SK-N-SH treated with all-trans-retinoic acid at 6 μM for 48 hours (cell line): ENCODE measurements at regions not wholly inside any gene's neighbourhood (a gene's known extent, or its start where the extent isn't known, plus 50 kb on each side); places are given as distances from the start of the nearest gene placed in this dataset.

Experiments used
- ATAC-seq: fragments of 200-7000 bp; cut with Tn5 transposase; 3 replicates; pipeline ENCODE4 v1.9.1; 2020; ENCODE audit warnings: mild to moderate bottlenecking, moderate library complexity
- ARNTL ChIP-seq: fragments of 450-650 bp; formaldehyde crosslinking; IDR thresholded peaks from 2 replicates; pipeline ENCODE4 v1.5.0; 2020; ENCODE audit warnings: low read depth, mild to moderate bottlenecking, moderate library complexity, borderline replicate concordance
- BACH2 ChIP-seq: fragments of 250-450 bp; sonication (Bioruptor Pico); IDR thresholded peaks from 2 replicates; pipeline ENCODE4 v1.9.0; 2021; ENCODE audit warnings: mild to moderate bottlenecking, borderline replicate concordance
- CSDC2 ChIP-seq: fragments of 250-450 bp; sonication (Bioruptor Pico); IDR thresholded peaks from 2 replicates; pipeline ENCODE4 v1.5.0; 2020; ENCODE audit warnings: mild to moderate bottlenecking, moderate library complexity
- ESRRG ChIP-seq: fragments of 250-450 bp; sonication (Bioruptor Pico); IDR thresholded peaks from 2 replicates; pipeline ENCODE4 v1.6.1; 2021; ENCODE audit warnings: mild to moderate bottlenecking
- ISL1 ChIP-seq: fragments of 250-450 bp; sonication (Bioruptor Pico); IDR thresholded peaks from 2 replicates; pipeline ENCODE4 v2.1.2; 2022; ENCODE audit warnings: mild to moderate bottlenecking, moderate library complexity
- OSR1 ChIP-seq: fragments of 250-450 bp; sonication (Bioruptor Pico); IDR thresholded peaks from 2 replicates; pipeline ENCODE4 v1.8.0; 2022; ENCODE audit warnings: moderate library complexity, mild to moderate bottlenecking, inconsistent platforms
- POU6F1 ChIP-seq: fragments of 250-450 bp; sonication (Bioruptor Pico); IDR thresholded peaks from 2 replicates; pipeline ENCODE4 v1.8.0; 2021; ENCODE audit warnings: low read depth, mild to moderate bottlenecking, moderate library complexity, borderline replicate concordance
- PPARA ChIP-seq: fragments of 250-450 bp; sonication (Bioruptor Pico); IDR thresholded peaks from 2 replicates; pipeline ENCODE4 v1.5.0; 2020; ENCODE audit warnings: mild to moderate bottlenecking, borderline replicate concordance
- RARB ChIP-seq: fragments of 250-450 bp; sonication (Bioruptor Pico); IDR thresholded peaks from 2 replicates; pipeline ENCODE4 v1.8.0; 2021; ENCODE audit warnings: mild to moderate bottlenecking, moderate library complexity
- SNAI2 ChIP-seq: fragments of 250-450 bp; sonication (Bioruptor Pico); IDR thresholded peaks from 2 replicates; pipeline ENCODE4 v1.5.0; 2020; ENCODE audit warnings: mild to moderate bottlenecking, moderate library complexity
- TCF4 ChIP-seq: fragments of 250-450 bp; sonication (Bioruptor Pico); IDR thresholded peaks from 2 replicates; pipeline ENCODE4 v1.8.0; 2021; ENCODE audit warnings: mild to moderate bottlenecking, moderate library complexity, borderline replicate concordance
- TSHZ2 ChIP-seq: fragments of 250-450 bp; sonication (Bioruptor Pico); IDR thresholded peaks from 2 replicates; pipeline ENCODE4 v1.5.0; 2020; ENCODE audit warnings: mild to moderate bottlenecking, moderate library complexity
- ZC3H10 ChIP-seq: fragments of 250-450 bp; sonication (Bioruptor Pico); IDR thresholded peaks from 2 replicates; pipeline ENCODE4 v1.5.1; 2021; ENCODE audit warnings: mild to moderate bottlenecking, moderate library complexity
- ZFP3 ChIP-seq: fragments of 250-450 bp; sonication (Bioruptor Pico); IDR thresholded peaks from 2 replicates; pipeline ENCODE4 v1.5.0; 2020; ENCODE audit warnings: mild to moderate bottlenecking, moderate library complexity
- ZFP30 ChIP-seq: fragments of 450-650 bp; formaldehyde crosslinking; IDR thresholded peaks from 2 replicates; pipeline ENCODE4 v1.5.0; 2022; ENCODE audit warnings: mild to moderate bottlenecking, moderate library complexity
- ZNF565 ChIP-seq: fragments of 450-650 bp; formaldehyde crosslinking; conservative IDR thresholded peaks from 2 replicates; pipeline ENCODE4 v1.5.0; 2020; ENCODE audit warnings: low read depth, mild to moderate bottlenecking, moderate library complexity
- ZNF70 ChIP-seq: fragments of 450-650 bp; formaldehyde crosslinking; IDR thresholded peaks from 2 replicates; pipeline ENCODE4 v1.5.0; 2020; ENCODE audit warnings: mild to moderate bottlenecking, moderate library complexity
- ZNF8 ChIP-seq: fragments of 450-650 bp; formaldehyde crosslinking; IDR thresholded peaks from 2 replicates; pipeline ENCODE4 v1.5.0; 2020; ENCODE audit warnings: mild to moderate bottlenecking, moderate library complexity
- TF ChIP-seq, protein P1 (sequence below): fragments of 250-450 bp; sonication (Bioruptor Pico); IDR thresholded peaks from 2 replicates; pipeline ENCODE4 v1.8.0; 2020; ENCODE audit warnings: mild to moderate bottlenecking, moderate library complexity, borderline replicate concordance
- TF ChIP-seq, protein P2 (sequence below): fragments of 250-450 bp; sonication (Bioruptor Pico); IDR thresholded peaks from 2 replicates; pipeline ENCODE4 v1.5.1; 2021; ENCODE audit warnings: mild to moderate bottlenecking, moderate library complexity
- TF ChIP-seq, protein P3 (sequence below): fragments of 250-450 bp; sonication (Bioruptor Pico); IDR thresholded peaks from 2 replicates; pipeline ENCODE4 v1.5.1; 2020; ENCODE audit warnings: low read depth, mild to moderate bottlenecking, moderate library complexity

DNA sequence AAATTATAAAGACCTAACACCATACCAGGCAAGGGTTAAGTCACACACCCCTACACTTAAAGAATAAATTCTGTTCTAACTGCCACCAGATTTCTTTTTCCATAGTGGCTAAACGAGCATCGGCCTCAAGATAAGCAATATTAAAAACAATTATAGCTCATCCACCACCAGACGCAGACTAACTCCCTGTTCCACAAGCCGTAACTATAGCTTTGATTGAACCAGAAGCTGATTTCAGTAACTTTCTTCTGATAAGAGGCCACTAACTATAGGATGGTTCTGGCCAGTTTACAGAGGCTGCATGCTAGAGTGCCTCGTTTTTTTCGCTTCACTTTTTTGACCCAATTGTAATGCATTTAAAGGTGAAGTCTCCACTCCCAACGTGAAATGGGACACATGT is 238.8 kb downstream of the MRPL39 start:
- ATAC-seq = no peak
- TF ChIP-seq ZFP3 (CRISPR knock-in tag) (no peak), POU6F1 (CRISPR knock-in tag) (no peak), ESRRG (no peak), SNAI2 (CRISPR knock-in tag) (no peak), ZFP30 (CRISPR knock-in tag) (no peak), BACH2 (CRISPR knock-in tag) (no peak), ARNTL (CRISPR knock-in tag) (no peak), ZNF565 (no peak), RARB (CRISPR knock-in tag) (no peak), TCF4 (CRISPR knock-in tag) (no peak), PPARA (no peak), OSR1 (CRISPR knock-in tag) (no peak), ISL1 (no peak), CSDC2 (CRISPR knock-in tag) (no peak), ZNF8 (no peak)
- TF ChIP-seq, protein P1, sequence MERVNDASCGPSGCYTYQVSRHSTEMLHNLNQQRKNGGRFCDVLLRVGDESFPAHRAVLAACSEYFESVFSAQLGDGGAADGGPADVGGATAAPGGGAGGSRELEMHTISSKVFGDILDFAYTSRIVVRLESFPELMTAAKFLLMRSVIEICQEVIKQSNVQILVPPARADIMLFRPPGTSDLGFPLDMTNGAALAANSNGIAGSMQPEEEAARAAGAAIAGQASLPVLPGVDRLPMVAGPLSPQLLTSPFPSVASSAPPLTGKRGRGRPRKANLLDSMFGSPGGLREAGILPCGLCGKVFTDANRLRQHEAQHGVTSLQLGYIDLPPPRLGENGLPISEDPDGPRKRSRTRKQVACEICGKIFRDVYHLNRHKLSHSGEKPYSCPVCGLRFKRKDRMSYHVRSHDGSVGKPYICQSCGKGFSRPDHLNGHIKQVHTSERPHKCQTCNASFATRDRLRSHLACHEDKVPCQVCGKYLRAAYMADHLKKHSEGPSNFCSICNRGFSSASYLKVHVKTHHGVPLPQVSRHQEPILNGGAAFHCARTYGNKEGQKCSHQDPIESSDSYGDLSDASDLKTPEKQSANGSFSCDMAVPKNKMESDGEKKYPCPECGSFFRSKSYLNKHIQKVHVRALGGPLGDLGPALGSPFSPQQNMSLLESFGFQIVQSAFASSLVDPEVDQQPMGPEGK = no peak
- TF ChIP-seq, protein P2, sequence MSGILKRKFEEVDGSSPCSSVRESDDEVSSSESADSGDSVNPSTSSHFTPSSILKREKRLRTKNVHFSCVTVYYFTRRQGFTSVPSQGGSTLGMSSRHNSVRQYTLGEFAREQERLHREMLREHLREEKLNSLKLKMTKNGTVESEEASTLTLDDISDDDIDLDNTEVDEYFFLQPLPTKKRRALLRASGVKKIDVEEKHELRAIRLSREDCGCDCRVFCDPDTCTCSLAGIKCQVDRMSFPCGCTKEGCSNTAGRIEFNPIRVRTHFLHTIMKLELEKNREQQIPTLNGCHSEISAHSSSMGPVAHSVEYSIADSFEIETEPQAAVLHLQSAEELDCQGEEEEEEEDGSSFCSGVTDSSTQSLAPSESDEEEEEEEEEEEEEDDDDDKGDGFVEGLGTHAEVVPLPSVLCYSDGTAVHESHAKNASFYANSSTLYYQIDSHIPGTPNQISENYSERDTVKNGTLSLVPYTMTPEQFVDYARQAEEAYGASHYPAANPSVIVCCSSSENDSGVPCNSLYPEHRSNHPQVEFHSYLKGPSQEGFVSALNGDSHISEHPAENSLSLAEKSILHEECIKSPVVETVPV (CRISPR knock-in tag) = no peak
- TF ChIP-seq, protein P3, sequence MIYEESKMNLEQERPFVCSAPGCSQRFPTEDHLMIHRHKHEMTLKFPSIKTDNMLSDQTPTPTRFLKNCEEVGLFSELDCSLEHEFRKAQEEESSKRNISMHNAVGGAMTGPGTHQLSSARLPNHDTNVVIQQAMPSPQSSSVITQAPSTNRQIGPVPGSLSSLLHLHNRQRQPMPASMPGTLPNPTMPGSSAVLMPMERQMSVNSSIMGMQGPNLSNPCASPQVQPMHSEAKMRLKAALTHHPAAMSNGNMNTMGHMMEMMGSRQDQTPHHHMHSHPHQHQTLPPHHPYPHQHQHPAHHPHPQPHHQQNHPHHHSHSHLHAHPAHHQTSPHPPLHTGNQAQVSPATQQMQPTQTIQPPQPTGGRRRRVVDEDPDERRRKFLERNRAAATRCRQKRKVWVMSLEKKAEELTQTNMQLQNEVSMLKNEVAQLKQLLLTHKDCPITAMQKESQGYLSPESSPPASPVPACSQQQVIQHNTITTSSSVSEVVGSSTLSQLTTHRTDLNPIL (CRISPR knock-in tag) = no peak

GRCh38 chr21:25366116-25366515 is 241.2 kb downstream of the MRPL39 start:
- TF ChIP-seq PPARA = no peak
- TF ChIP-seq ZFP30 (CRISPR knock-in tag) = no peak
- TF ChIP-seq, protein P3 (CRISPR knock-in tag) = no peak
- no peak for TF ChIP-seq ZNF70
- TF ChIP-seq BACH2 (CRISPR knock-in tag) = no peak
- no peak for TF ChIP-seq TSHZ2
- no peak for TF ChIP-seq RARB (CRISPR knock-in tag)
- no peak for TF ChIP-seq ZC3H10
- TF ChIP-seq CSDC2 (CRISPR knock-in tag) = no peak
- no peak for TF ChIP-seq SNAI2 (CRISPR knock-in tag)
- no peak for TF ChIP-seq OSR1 (CRISPR knock-in tag)
- TF ChIP-seq, all 23 proteins: peak for 0
- no peak for ATAC-seq
